ENCODE measurements at regions not wholly inside any gene's neighbourhood (a gene's known extent, or its start where the extent isn't known, plus 50 kb on each side); places are given as distances from the start of the nearest gene placed in this dataset.
A peak's percentile ranks its signal among the peaks of the same experiment; 100 is the strongest.

GRCh38 chr2:83784947-83785346, 674.1 kb downstream of the SUCLG1 start:
- no peak for DNase-seq (ENCODE audit: low spot score)

GRCh38 chr2:83784315-83784714, 674.8 kb downstream of the SUCLG1 start:
- no peak for DNase-seq (ENCODE audit: low spot score)

GRCh38 chr2:83782122-83782521, 677.0 kb downstream of the SUCLG1 start:
- no peak for DNase-seq (ENCODE audit: low spot score)

- no peak for DNase-seq (ENCODE audit: low spot score)
Observed at GRCh38 chr2:83764447-83765005, 694.6 kb downstream of the SUCLG1 start.

GRCh38 chr2:83757329-83757728, 701.8 kb downstream of the SUCLG1 start:
- no peak for DNase-seq (ENCODE audit: low spot score)

GRCh38 chr2:83756219-83756618, 702.9 kb downstream of the SUCLG1 start:
- DNase-seq (ENCODE audit: low spot score) = no peak

GRCh38 chr2:83747141-83747540, 711.9 kb downstream of the SUCLG1 start:
- peak; percentile 21 for DNase-seq (ENCODE audit: low spot score)

GRCh38 chr2:83744855-83745254, 714.2 kb downstream of the SUCLG1 start:
- DNase-seq (ENCODE audit: low spot score) = no peak

GRCh38 chr2:83742117-83742782, 716.8 kb downstream of the SUCLG1 start:
- no peak for DNase-seq (ENCODE audit: low spot score)

GRCh38 chr2:83730223-83730622, 728.9 kb downstream of the SUCLG1 start:
- no peak for DNase-seq (ENCODE audit: low spot score)

- DNase-seq (ENCODE audit: low spot score) = no peak
Observed at GRCh38 chr2:83725735-83726134, 733.3 kb downstream of the SUCLG1 start.

GRCh38 chr2:83705146-83705545, 753.9 kb downstream of the SUCLG1 start:
- no peak for DNase-seq (ENCODE audit: low spot score)

- DNase-seq (ENCODE audit: low spot score) = no peak
Observed at GRCh38 chr2:83703598-83703997, 755.5 kb downstream of the SUCLG1 start.

GRCh38 chr2:83696838-83697237, 762.2 kb downstream of the SUCLG1 start:
- DNase-seq (ENCODE audit: low spot score) = no peak

- DNase-seq (ENCODE audit: low spot score) = no peak
Observed at GRCh38 chr2:83695530-83695929, 763.5 kb downstream of the SUCLG1 start.

GRCh38 chr2:83695037-83695436, 764.0 kb downstream of the SUCLG1 start:
- DNase-seq (ENCODE audit: low spot score) = no peak

GRCh38 chr2:83689402-83689801, 769.7 kb downstream of the SUCLG1 start:
- DNase-seq (ENCODE audit: low spot score) = no peak

- DNase-seq (ENCODE audit: low spot score) = no peak
Observed at GRCh38 chr2:83686863-83687262, 772.2 kb downstream of the SUCLG1 start.

- no peak for DNase-seq (ENCODE audit: low spot score)
Observed at GRCh38 chr2:83674050-83674449, 785.0 kb downstream of the SUCLG1 start.

GRCh38 chr2:83665894-83666293, 793.2 kb downstream of the SUCLG1 start:
- DNase-seq (ENCODE audit: low spot score) = peak; percentile 88

- DNase-seq (ENCODE audit: low spot score) = peak; percentile 6
Observed at GRCh38 chr2:83665154-83665553, 793.9 kb downstream of the SUCLG1 start.

- no peak for DNase-seq (ENCODE audit: low spot score)
Observed at GRCh38 chr2:83661711-83662110, 797.4 kb downstream of the SUCLG1 start.

GRCh38 chr2:83654091-83654611, 804.9 kb downstream of the SUCLG1 start:
- no peak for DNase-seq (ENCODE audit: low spot score)

- DNase-seq (ENCODE audit: low spot score) = no peak
Observed at GRCh38 chr2:83650898-83651297, 808.2 kb downstream of the SUCLG1 start.

Data from kidney capillary endothelial cell (primary cell).